ENCODE measurements at regions not wholly inside any gene's neighbourhood (a gene's known extent, or its start where the extent isn't known, plus 50 kb on each side); places are given as distances from the start of the nearest gene placed in this dataset.

DNA sequence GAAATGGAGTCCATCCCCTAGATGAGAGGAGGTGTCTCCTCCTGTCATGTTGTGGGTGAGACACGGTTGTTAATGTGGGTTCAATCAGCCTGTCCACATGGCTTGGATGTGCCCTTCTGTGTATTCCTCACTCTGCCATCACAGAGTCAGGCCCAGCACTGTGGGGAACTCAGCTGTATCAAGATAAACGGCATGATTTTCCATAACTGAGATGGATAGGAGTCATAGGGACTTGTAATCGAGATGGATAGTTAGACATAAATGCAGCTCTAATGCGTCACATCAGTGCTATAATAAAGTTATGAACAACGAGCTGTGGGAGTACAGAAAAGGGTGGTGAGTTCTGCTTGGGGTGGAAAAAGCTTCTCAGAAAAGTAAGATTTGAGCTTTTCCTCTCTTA, 152.9 kb downstream of the RWDD3 start:
- TF ChIP-seq, protein P1, sequence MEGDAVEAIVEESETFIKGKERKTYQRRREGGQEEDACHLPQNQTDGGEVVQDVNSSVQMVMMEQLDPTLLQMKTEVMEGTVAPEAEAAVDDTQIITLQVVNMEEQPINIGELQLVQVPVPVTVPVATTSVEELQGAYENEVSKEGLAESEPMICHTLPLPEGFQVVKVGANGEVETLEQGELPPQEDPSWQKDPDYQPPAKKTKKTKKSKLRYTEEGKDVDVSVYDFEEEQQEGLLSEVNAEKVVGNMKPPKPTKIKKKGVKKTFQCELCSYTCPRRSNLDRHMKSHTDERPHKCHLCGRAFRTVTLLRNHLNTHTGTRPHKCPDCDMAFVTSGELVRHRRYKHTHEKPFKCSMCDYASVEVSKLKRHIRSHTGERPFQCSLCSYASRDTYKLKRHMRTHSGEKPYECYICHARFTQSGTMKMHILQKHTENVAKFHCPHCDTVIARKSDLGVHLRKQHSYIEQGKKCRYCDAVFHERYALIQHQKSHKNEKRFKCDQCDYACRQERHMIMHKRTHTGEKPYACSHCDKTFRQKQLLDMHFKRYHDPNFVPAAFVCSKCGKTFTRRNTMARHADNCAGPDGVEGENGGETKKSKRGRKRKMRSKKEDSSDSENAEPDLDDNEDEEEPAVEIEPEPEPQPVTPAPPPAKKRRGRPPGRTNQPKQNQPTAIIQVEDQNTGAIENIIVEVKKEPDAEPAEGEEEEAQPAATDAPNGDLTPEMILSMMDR (conservative IDR thresholded peaks at IDR 0.05) = no peak
- TF ChIP-seq EZH2 (IDR thresholded peaks at IDR 0.05; ENCODE audit: low read depth) = no peak

Data from PC-9 (cell line).